ENCODE measurements at regions not wholly inside any gene's neighbourhood (a gene's known extent, or its start where the extent isn't known, plus 50 kb on each side); places are given as distances from the start of the nearest gene placed in this dataset.

GRCh38 chr5:62979472-62979871 lies 400.9 kb downstream of the LRRC70 start:
- ChIA-PET CTCF (ENCODE audit: low intra/inter-chr PET ratio) (no interaction called here), POLR2A (no interaction called here)
- H3K27me3 ChIP-seq (ENCODE audit: control insufficient read depth in 2 of 2, insufficient read depth in 2 of 2, low read length in 2 of 2) = no peaks in the 10 kb centered on the region
- DNase-seq (ENCODE audit: extremely low read depth in 1 of 4, low spot score in 3 of 4) (no peak), ATAC-seq (no peak), FAIRE-seq (no peak)
- H3K9me1 ChIP-seq (ENCODE audit: control insufficient read depth, insufficient read depth, low read length) = no peaks in the 10 kb centered on the region
- H3K4me3 ChIP-seq = no peak overlapping the region
- 0% methylated on average over 5 of the region's 5 CpGs for WGBS (ENCODE audit: insufficient coverage, low coverage, missing lambda C conversion rate)
- no peaks in the 10 kb centered on the region for H3K9me3 ChIP-seq (replicated peaks; ENCODE audit: control insufficient read depth, insufficient read depth, low read depth, low read length)
- H3K79me2 ChIP-seq (ENCODE audit: control insufficient read depth, insufficient read depth, low read length) = no peaks in the 10 kb centered on the region
- in situ Hi-C loops (cut with MboI) (no loop called here), intact Hi-C loops (cut with micrococcal nuclease) (no loop called here)
- H3K4me1 ChIP-seq (replicated peaks in 1 of 2; ENCODE audit: control insufficient read depth in 2 of 2, insufficient read depth in 2 of 2, low read length in 2 of 2) = no peaks in the 10 kb centered on the region
- H2AFZ ChIP-seq (ENCODE audit: low read depth, low read length) = no peak overlapping the region
- H3K4me2 ChIP-seq (ENCODE audit: insufficient read depth, low read length) = no peak overlapping the region
- peak; percentile 26; the same call in 1 of the 2 replicates for TF ChIP-seq MAFG (tag; conservative IDR thresholded peaks at IDR 0.05)
- no peak for TF ChIP-seq NCOA2 (IDR thresholded peaks at IDR 0.05; ENCODE audit: partially characterized antibody in 2 of 2)
- TF ChIP-seq DMBX1 (CRISPR knock-in tag; IDR thresholded peaks at IDR 0.05; ENCODE audit: borderline replicate concordance) = no peak
- H3K27ac ChIP-seq (ENCODE audit: extremely low read depth, low read depth, low read length) = no peak overlapping the region
- H3K9ac ChIP-seq (ENCODE audit: insufficient read depth in 1 of 2, low read depth in 2 of 2, low read length in 2 of 2) = no peak overlapping the region
- no peaks in the 10 kb centered on the region for H4K20me1 ChIP-seq (replicated peaks; ENCODE audit: control insufficient read depth, insufficient read depth, low read length)
- BruUV-seq (replicated peaks) = no TSS peak
- no peaks in the 10 kb centered on the region for H3K36me3 ChIP-seq (ENCODE audit: control insufficient read depth, insufficient read depth, low read length)

GRCh38 chr5:62977661-62978060 lies 399.0 kb downstream of the LRRC70 start:
- no peak for DNase-seq (ENCODE audit: extremely low read depth in 1 of 4, low spot score in 3 of 4)
- Histone ChIP-seq H3K27me3 (ENCODE audit: control insufficient read depth in 2 of 2, insufficient read depth in 2 of 2, low read length in 2 of 2) (no peaks in the 10 kb centered on the region), H3K9ac (ENCODE audit: insufficient read depth in 1 of 2, low read depth in 2 of 2, low read length in 2 of 2) (no peak overlapping the region), H3K36me3 (ENCODE audit: control insufficient read depth, insufficient read depth, low read length) (no peaks in the 10 kb centered on the region), H3K9me3 (replicated peaks; ENCODE audit: control insufficient read depth, insufficient read depth, low read depth, low read length) (no peaks in the 10 kb centered on the region), H3K27ac (ENCODE audit: extremely low read depth, low read depth, low read length) (no peak overlapping the region), H3K4me1 (replicated peaks in 1 of 2; ENCODE audit: control insufficient read depth in 2 of 2, insufficient read depth in 2 of 2, low read length in 2 of 2) (no peaks in the 10 kb centered on the region), H4K20me1 (replicated peaks; ENCODE audit: control insufficient read depth, insufficient read depth, low read length) (no peaks in the 10 kb centered on the region), H3K4me3 (no peak overlapping the region), H2AFZ (ENCODE audit: low read depth, low read length) (no peak overlapping the region), H3K4me2 (ENCODE audit: insufficient read depth, low read length) (no peak overlapping the region), H3K79me2 (ENCODE audit: control insufficient read depth, insufficient read depth, low read length) (no peaks in the 10 kb centered on the region), H3K9me1 (ENCODE audit: control insufficient read depth, insufficient read depth, low read length) (no peaks in the 10 kb centered on the region)
- no peak for ATAC-seq
- ChIA-PET CTCF (ENCODE audit: low intra/inter-chr PET ratio) (no interaction called here), POLR2A (no interaction called here)
- in situ Hi-C loops (cut with MboI) = no loop called here
- 0% methylated on average over 4 of the region's 4 CpGs for WGBS (ENCODE audit: insufficient coverage, low coverage, missing lambda C conversion rate)
- FAIRE-seq = no peak
- no TSS peak for BruUV-seq (replicated peaks)
- intact Hi-C loops (cut with micrococcal nuclease) = no loop called here
- TF ChIP-seq FIP1L1 (IDR thresholded peaks at IDR 0.05; ENCODE audit: low read depth, low read length, poor library complexity, severe bottlenecking) = no peak
- no peak for TF ChIP-seq HDAC6 (IDR thresholded peaks at IDR 0.05; ENCODE audit: low read depth, low read length)
- TF ChIP-seq PTTG1 (tag; IDR thresholded peaks at IDR 0.05; ENCODE audit: low read depth) = no peak
- no peak for TF ChIP-seq RBM15 (IDR thresholded peaks at IDR 0.05; ENCODE audit: insufficient read depth, low read length)
- no peak for TF ChIP-seq RNF2 (IDR thresholded peaks at IDR 0.05)
- no peak for TF ChIP-seq FOS (IDR thresholded peaks at IDR 0.05; ENCODE audit: extremely low read depth, insufficient read length)
- TF ChIP-seq SMAD3 (CRISPR knock-in tag; conservative IDR thresholded peaks at IDR 0.05) = no peak
- no peak for TF ChIP-seq ZNF77 (CRISPR knock-in tag; IDR thresholded peaks at IDR 0.05)
- TF ChIP-seq ZNF695 (CRISPR knock-in tag; IDR thresholded peaks at IDR 0.05) = no peak
- TF ChIP-seq CCNT2 (IDR thresholded peaks at IDR 0.05; ENCODE audit: borderline replicate concordance, extremely low read depth, insufficient read length, low read depth, low read length) = no peak
- TF ChIP-seq, protein P1, sequence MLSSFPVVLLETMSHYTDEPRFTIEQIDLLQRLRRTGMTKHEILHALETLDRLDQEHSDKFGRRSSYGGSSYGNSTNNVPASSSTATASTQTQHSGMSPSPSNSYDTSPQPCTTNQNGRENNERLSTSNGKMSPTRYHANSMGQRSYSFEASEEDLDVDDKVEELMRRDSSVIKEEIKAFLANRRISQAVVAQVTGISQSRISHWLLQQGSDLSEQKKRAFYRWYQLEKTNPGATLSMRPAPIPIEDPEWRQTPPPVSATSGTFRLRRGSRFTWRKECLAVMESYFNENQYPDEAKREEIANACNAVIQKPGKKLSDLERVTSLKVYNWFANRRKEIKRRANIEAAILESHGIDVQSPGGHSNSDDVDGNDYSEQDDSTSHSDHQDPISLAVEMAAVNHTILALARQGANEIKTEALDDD (IDR thresholded peaks at IDR 0.05) = no peak
- TF ChIP-seq, protein P2, sequence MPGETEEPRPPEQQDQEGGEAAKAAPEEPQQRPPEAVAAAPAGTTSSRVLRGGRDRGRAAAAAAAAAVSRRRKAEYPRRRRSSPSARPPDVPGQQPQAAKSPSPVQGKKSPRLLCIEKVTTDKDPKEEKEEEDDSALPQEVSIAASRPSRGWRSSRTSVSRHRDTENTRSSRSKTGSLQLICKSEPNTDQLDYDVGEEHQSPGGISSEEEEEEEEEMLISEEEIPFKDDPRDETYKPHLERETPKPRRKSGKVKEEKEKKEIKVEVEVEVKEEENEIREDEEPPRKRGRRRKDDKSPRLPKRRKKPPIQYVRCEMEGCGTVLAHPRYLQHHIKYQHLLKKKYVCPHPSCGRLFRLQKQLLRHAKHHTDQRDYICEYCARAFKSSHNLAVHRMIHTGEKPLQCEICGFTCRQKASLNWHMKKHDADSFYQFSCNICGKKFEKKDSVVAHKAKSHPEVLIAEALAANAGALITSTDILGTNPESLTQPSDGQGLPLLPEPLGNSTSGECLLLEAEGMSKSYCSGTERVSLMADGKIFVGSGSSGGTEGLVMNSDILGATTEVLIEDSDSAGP (CRISPR knock-in tag; IDR thresholded peaks at IDR 0.05) = no peak
- TF ChIP-seq PHTF2 (CRISPR knock-in tag; IDR thresholded peaks at IDR 0.05) = no peak
- TF ChIP-seq ZBED1 (IDR thresholded peaks at IDR 0.05) = no peak
- TF ChIP-seq TRIM24 (IDR thresholded peaks at IDR 0.05) = no peak

Measured in K562 (cell line).